SW 1271 (cell line): ENCODE measurements at regions not wholly inside any gene's neighbourhood (a gene's known extent, or its start where the extent isn't known, plus 50 kb on each side); places are given as distances from the start of the nearest gene placed in this dataset.

ENCODE experiments used
- DNase-seq, 2 experiments: peaks; one replicate each; lab custom pipeline; 2025; lab: John Stamatoyannopoulos, UW

GRCh38 chr3:110750201-110750600, 321.4 kb upstream of the NECTIN3 start:
- no peak for DNase-seq

GRCh38 chr3:110752307-110752706, 319.3 kb upstream of the NECTIN3 start:
- no peak for DNase-seq

GRCh38 chr3:110753516-110753915, 318.1 kb upstream of the NECTIN3 start:
- no peak for DNase-seq

DNA sequence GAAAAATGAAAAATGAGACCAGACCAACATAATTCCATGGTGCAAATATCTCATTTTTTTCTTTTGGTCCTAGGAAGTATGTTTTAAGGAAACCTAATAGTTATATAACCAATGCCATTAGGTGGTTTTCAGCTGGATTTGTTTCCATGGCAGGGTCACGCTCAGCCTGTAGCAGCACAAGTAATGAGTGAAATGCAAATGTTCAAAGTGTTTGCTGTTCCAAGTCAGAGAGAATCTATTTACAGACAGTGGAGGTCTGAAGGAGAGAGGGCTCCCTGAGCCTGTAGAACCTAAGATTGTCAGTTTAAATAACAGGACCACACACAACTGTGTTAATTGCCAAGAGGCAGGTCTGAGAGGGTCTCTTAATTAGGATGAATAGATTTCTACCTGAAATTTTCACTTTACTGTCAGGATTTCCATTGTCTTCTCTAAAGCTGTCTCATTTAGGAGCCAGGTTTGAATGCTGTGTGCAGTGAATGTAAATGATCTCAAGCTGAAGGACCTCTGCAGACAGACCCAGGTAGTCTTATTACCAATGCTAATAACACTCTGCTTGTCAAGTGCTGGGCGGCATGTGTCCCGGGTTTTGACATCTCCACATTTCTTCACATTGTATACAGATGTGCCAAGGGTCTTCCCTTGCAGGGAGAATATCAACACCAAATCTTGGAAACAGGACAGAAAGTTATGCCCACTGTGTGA, 317.3 kb upstream of the NECTIN3 start:
- no peak for DNase-seq

- DNase-seq, result no peak
Observed at GRCh38 chr3:110755345-110755744, 316.3 kb upstream of the NECTIN3 start.

DNA sequence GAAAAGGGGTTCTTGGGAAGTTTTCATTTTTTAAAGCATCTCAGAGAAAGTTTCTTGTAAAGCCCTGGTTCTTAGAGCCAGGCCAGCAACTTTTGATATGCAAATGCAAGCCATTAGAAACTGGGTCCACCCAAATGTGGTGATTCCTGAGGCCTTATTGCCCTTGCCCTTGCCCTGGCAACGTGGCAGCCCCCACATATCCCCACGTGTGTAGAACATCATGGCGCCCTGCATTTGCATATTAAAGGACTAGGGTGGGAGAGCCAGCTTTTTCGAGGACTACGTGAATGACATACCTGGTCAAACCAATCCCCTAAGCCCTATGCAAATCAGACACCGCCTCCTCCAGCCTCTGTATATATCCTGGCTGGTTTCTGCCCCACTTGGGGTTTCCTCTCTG, 314.9 kb upstream of the NECTIN3 start:
- no peak for DNase-seq

GRCh38 chr3:110758208-110758607, 313.4 kb upstream of the NECTIN3 start:
- no peak for DNase-seq

GRCh38 chr3:110767156-110767555, 304.5 kb upstream of the NECTIN3 start:
- no peak for DNase-seq

DNA sequence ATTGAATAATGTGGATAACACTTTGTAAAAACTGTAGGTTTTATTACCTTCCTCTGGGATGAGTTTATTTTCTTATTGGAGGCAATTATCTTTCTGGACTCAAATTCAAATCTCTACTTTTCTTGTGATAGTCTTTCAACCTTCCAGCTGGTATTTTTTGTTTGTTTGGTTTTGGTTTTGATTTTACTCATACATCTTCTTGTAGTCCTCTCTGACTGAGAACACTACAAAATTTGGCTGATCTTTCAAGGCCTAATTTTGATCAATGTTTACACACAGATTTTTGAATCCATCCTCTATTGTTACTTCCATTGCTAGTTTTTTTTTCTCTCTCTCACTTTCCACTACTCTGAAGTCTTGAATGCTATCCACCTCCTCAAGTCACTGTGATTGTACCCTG, 303.8 kb upstream of the NECTIN3 start:
- DNase-seq, result no peak

DNA sequence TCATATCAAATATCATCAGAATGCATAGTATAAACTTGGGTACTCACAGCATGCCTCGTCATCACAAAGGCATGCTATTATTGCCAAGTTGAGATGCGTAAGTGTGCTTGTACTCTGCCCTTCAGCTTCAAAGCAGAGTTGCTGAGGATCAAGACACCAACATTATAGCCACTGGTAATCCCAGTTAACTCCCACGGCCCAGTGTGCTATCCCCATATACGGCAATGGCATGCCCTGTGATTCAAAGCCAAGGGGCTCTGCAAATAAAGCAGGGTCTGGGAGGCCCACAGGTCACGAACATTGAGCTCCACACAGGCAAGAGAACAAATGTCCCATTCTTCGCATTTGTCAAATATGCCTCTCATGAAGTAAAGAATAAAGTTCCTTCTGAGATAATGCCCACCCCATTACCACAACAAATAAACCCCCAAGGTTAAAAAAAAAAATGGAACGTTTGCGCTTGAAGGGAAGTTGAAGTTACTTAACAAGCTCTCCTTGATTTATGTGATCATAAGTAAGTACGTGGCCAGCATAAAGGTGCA, 298.1 kb upstream of the NECTIN3 start:
- DNase-seq, result no peak

GRCh38 chr3:110774496-110775265, 296.9 kb upstream of the NECTIN3 start:
- no peak for DNase-seq

DNA sequence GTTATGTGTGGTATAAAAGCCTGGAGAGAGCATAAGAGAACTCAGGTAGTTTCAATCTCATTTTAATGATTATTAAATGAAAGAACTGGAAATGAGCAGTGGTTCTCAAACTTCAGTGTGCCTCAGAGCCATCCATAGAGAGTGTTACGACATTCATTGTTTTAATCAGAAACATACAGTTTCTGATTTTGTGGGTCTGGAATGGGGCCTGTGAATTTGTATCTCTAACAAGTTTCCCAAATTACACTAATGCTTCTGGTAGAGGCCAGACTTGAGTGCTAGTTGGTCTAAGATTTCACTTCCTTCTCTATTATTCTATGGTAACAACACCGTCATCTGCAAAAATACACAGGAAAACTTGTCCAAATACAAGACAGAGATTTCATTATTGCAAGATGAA, 292.0 kb upstream of the NECTIN3 start:
- DNase-seq, result no peak

DNA sequence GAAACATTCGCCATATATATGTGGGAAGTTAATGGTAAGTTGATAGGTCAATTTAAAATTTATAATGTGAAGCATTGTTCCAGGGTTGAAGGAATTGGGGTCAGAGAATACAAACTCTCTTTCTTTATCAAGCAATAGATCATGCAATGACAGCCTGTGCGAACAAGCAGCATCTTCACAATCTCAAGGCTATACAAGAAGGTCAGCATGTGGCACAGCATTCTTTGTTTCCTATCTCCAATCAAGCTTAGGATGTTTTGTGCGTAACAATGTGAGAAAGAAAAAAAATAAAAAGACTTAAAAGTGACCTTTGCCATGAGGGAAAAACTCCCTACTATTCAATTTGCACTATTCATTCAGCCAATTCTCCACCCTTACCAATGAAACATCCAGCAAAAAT, 288.1 kb upstream of the NECTIN3 start:
- no peak for DNase-seq

DNA sequence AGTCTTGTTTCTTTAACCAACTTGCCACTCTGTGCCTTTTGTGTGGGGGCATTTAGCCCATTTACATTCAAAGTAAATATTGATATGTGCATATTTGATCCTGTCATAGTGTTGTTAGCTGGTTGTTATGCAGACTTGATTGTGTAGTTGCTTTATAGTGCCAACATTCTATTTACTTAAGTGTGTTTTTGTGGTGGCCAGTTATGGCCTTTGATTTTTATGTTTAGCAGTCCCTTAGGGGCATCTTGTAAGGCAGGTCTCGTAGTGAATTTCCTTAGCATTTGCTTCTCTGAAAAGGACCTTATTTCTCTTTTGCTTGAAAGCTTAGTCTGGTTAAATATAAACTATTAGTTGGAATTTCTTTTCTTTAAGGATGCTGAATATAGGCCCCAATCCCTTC, 282.8 kb upstream of the NECTIN3 start:
- no peak for DNase-seq

- no peak for DNase-seq
Observed at GRCh38 chr3:110789315-110789714, 282.3 kb upstream of the NECTIN3 start.

DNA sequence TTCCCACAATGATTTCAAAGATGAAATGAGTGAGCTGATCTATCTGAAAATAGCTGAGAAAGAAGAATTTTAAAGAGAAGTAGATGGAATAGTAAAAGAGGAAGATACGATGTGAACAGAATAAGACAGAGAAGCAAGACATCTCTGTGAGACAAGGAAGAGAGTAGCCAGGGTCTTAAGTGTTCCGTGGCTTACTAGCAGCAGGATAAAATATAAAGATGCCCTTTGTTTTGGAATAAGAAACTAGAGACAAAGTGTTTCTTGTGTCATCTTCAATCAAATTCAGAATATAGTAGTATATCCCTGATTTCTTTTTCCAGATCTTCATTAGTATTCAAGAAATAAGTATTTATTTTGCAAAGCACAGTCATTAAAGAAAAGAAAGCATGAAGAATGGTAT, 281.0 kb upstream of the NECTIN3 start:
- DNase-seq, result no peak

DNA sequence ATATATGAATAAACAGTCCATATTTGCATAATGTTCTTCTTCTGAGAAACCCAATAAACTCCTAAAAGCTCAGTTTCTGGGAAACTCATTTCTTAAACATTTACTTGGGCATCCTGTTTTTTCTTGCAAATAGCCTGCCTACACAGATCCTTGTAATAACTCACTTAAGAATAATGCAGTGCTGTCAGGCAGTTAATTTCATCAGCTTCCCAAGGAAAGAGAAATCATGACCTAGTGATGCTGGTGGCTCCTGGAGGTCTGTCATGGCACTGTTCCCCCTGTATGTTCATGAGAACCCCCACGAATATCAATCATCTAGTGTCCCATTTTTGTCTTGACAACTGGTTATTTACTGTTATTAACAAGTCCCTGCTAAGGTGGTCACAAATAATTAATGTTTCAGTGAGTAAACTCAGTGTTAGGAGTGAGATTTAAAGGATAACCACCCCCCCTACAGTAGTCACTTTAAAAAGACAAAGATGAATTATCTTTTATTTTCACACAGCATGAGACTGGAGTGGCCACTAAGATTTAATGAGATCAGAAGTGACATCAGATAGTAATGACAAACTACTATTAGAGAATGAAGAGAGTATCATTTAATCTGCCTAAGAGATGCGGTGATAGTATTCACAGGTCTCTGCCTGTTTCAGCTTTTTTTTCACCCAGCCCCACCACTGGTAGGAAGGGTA, 279.5 kb upstream of the NECTIN3 start:
- no peak for DNase-seq

DNA sequence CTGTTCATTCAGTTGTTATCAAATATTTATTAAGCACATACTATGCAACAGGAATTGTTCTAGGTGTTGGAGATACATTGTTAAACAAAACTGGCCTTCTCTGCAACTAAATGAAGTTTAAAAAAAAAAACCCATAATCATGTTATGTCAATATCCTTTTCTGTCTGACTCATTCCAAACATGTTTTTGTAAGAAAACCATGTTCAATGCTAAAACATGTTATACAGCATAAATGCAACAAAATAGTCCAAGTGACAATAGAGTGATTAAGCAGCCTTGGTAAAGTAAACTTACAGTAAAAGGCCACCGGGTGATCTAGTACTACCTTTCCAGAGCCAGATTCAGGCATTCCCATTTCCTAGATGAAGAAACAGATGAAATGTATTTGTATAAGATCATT, 278.0 kb upstream of the NECTIN3 start:
- no peak for DNase-seq

GRCh38 chr3:110795163-110795562, 276.5 kb upstream of the NECTIN3 start:
- no peak for DNase-seq

DNA sequence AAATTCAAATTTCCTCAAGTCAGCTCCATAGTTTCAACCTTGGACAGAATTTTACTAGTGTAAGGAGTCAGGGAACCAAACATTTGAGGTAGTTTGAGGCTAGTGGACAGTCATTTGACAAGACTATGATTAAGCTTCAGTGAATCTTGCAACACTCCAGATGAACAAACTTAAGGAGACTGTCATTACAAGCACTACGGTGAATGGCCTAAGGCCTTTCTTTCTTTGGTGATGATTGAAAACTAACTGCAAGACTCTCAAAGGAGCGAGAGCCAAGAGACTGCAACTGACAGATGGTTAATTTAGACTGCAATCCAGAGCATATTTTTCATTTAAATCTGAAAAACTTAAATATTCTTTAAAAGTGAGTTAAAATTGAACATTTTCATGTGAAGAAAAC, 272.3 kb upstream of the NECTIN3 start:
- DNase-seq, result no peak

DNA sequence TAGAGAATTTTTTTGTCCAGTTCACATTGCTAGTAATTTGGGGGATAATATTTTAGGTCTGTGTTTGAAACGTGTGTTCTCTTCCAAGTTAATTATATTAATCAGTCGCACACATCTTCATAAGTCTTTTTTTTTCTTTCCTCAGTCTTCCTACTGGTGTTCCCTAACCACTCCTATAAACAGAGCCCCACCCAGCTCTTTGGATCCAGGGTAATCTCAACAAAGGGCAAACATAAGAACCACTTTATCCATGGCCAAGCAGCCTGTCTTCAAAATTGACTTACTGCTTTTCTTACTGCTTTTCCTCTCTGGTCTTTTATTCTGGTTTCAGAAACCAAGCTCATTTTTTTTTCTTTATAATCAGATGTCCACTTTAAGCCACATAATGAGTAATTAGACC, 266.8 kb upstream of the NECTIN3 start:
- no peak for DNase-seq

DNA sequence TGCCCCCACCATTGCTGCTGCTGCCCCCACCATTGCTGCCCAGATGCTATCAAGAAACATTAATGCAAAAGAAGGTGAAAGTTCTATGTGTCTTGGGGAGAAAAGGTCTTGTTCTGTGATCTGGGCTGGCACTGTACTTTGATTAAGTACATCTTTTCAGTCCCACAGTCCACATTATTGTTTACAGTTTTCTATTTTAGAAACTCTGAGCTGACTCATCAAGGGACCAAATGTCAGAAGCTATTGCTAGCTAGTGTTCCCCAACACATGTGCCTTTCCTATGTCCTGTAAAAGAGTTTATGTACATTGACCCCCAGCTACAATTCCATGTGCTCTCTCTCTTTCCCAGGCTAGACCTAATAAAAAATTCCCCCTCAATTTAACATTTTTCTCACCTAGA, 264.7 kb upstream of the NECTIN3 start:
- DNase-seq, result no peak

DNA sequence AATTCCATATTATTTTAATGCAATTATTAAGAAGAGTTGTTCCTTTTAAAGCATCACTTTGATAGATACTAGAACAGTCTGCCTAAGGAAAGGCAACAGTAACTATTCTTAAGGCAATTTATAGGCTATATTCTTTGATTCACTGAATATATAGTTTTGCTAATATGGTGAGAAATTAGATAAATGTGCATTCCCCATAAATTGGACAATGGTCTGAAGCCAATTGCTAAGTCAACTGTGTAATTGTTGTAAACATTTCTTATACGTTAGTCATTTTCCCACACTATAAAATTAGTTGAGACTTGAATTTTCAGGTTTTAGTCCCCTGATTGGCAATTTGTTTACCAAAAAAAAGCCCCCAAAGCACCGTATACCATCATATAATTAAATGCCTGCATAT, 263.0 kb upstream of the NECTIN3 start:
- no peak for DNase-seq
